Body of pancreas (tissue), 4 donors: ENCODE measurements at regions not wholly inside any gene's neighbourhood (a gene's known extent, or its start where the extent isn't known, plus 50 kb on each side); places are given as distances from the start of the nearest gene placed in this dataset.

Experiments
- CTCF ChIP-seq, 7 experiments: fragments of 450-650 bp in 4 of 7; fragments of 200-600 bp in 3 of 7; sonication (generic) in 3 of 7; IDR thresholded peaks; one replicate each; pipeline ENCODE4 v1.5.1; 2016 to 2019; ENCODE audit warnings: antibody characterized with exemption in 7 of 7
- POLR2A ChIP-seq, 3 donors: fragments of 450-650 bp; IDR thresholded peaks; one replicate each; pipeline ENCODE4 v1.6.1; 2016; ENCODE audit warnings: antibody characterized with exemption in 3 of 3, mild to moderate bottlenecking in 2 of 3

GRCh38 chr2:184314829-184315228 lies 283.5 kb upstream of the ZNF804A start:
- TF ChIP-seq POLR2A (IDR thresholded peaks at IDR 0.05) (no peak), CTCF (IDR thresholded peaks at IDR 0.05) (no peak)
